ENCODE measurements at regions not wholly inside any gene's neighbourhood (a gene's known extent, or its start where the extent isn't known, plus 50 kb on each side); places are given as distances from the start of the nearest gene placed in this dataset.

DNA sequence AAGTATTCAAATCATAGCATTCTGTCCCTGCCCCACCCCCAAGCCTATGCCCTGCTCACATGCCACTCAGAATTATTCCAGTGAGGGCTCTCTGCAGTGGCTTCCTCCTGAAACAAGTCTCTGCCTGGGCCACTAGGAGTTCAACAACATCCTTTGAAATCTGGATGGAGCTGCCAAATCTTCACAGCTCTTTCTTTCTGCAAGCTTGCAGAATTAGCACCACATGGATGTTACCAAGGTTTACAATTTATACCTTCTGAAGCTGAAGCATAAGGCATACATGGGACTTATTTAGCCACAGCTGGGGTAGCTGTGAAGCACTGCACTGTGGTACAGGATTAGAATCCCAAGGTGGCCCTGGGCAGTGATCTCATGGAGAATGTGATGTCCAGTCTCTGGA is 577.5 kb downstream of the CD109 start:
- H3K9me3 ChIP-seq = no peaks in the 10 kb centered on the region
- no peak for DNase-seq
- H3K27ac ChIP-seq = no peak overlapping the region
- intact Hi-C loops (cut with DNase I; ENCODE audit: low total_unique reads) (no loop called here), in situ Hi-C loops (cut with MboI; ENCODE audit: low pct_ligation_motif_present in 1 of 4, low pct_unique_long_range_greater_than_20kb in 1 of 4, low sequenced_read_pairs in 3 of 4) (no loop called here)
- no peaks in the 10 kb centered on the region for H3K27me3 ChIP-seq
- peaks cover 0 to 6% (median 0%) of the 10 kb centered on the region in 4 donors for H3K4me1 ChIP-seq
- no peak overlapping the region for H3K4me3 ChIP-seq
- H3K36me3 ChIP-seq = no peaks in the 10 kb centered on the region
- TF ChIP-seq POLR2AphosphoS5 (IDR thresholded peaks at IDR 0.05) (no peak), CTCF (IDR thresholded peaks at IDR 0.05) (no peak), EP300 (IDR thresholded peaks at IDR 0.05; ENCODE audit: low read depth) (no peak), POLR2A (IDR thresholded peaks at IDR 0.05) (no peak)

- TF ChIP-seq EP300 (IDR thresholded peaks at IDR 0.05; ENCODE audit: low read depth) = no peak
- no peak for TF ChIP-seq CTCF (IDR thresholded peaks at IDR 0.05)
- TF ChIP-seq POLR2AphosphoS5 (IDR thresholded peaks at IDR 0.05) = no peak
- TF ChIP-seq POLR2A (IDR thresholded peaks at IDR 0.05) = no peak
- H3K4me1 ChIP-seq = no peaks in the 10 kb centered on the region
- no peaks in the 10 kb centered on the region for H3K9me3 ChIP-seq
- in situ Hi-C loops (cut with MboI; ENCODE audit: low pct_ligation_motif_present in 1 of 4, low pct_unique_long_range_greater_than_20kb in 1 of 4, low sequenced_read_pairs in 3 of 4) = no loop called here
- no peak for DNase-seq
- H3K36me3 ChIP-seq = no peaks in the 10 kb centered on the region
- no peak overlapping the region for H3K4me3 ChIP-seq
- WGBS, 2 donors (ENCODE audit: low coverage in 1 of 2) = 40 to 44% methylated on average over 1 to 3 of the region's 3 CpGs
- no peaks in the 10 kb centered on the region for H3K27me3 ChIP-seq
- intact Hi-C loops (cut with DNase I; ENCODE audit: low total_unique reads) = no loop called here
- no peak overlapping the region for H3K27ac ChIP-seq
Observed at GRCh38 chr6:74269600-74269858, 573.5 kb downstream of the CD109 start.

GRCh38 chr6:74268815-74269599 is 573.0 kb downstream of the CD109 start:
- TF ChIP-seq CTCF (IDR thresholded peaks at IDR 0.05) = no peak
- TF ChIP-seq POLR2A (IDR thresholded peaks at IDR 0.05) = no peak
- no peak for TF ChIP-seq POLR2AphosphoS5 (IDR thresholded peaks at IDR 0.05)
- no peak for TF ChIP-seq EP300 (IDR thresholded peaks at IDR 0.05; ENCODE audit: low read depth)
- in situ Hi-C loops (cut with MboI; ENCODE audit: low pct_ligation_motif_present in 1 of 4, low pct_unique_long_range_greater_than_20kb in 1 of 4, low sequenced_read_pairs in 3 of 4) = no loop called here

DNA sequence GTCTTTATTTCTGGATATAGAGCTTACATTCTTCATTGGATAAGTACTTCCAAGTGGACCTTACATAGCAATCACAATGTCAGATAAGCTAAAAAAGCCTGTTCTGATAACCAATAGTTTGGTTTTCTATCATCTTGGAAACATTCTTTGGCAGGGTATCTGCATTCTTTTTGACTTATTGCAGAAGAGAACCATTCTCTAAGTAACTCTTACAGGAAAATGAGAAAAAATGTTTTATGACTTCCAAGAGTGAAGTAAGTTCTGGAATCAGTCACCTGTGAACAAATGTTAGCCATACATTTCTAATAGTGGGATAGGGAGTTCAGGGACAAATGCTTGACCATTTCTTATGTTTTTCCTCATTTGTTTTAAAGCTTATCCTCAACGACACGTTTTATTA is 564.0 kb downstream of the CD109 start:
- 62 to 70% methylated on average over 2 of the region's 2 CpGs for WGBS, 2 donors (ENCODE audit: low coverage in 1 of 2)
- no peaks in the 10 kb centered on the region for H3K27me3 ChIP-seq
- H3K9me3 ChIP-seq = no peaks in the 10 kb centered on the region
- H3K4me3 ChIP-seq = no peak overlapping the region
- DNase-seq = no peak
- H3K36me3 ChIP-seq = no peaks in the 10 kb centered on the region
- no peaks in the 10 kb centered on the region for H3K4me1 ChIP-seq
- intact Hi-C loops (cut with DNase I; ENCODE audit: low total_unique reads) = no loop called here
- no peak overlapping the region for H3K27ac ChIP-seq
- no peak for TF ChIP-seq CTCF (IDR thresholded peaks at IDR 0.05)
- TF ChIP-seq POLR2A (IDR thresholded peaks at IDR 0.05) = no peak
- no peak for TF ChIP-seq EP300 (IDR thresholded peaks at IDR 0.05; ENCODE audit: low read depth)
- no peak for TF ChIP-seq POLR2AphosphoS5 (IDR thresholded peaks at IDR 0.05)
- in situ Hi-C loops (cut with MboI; ENCODE audit: low pct_ligation_motif_present in 1 of 4, low pct_unique_long_range_greater_than_20kb in 1 of 4, low sequenced_read_pairs in 3 of 4) = no loop called here

More at GRCh38 chr6:74268815-74269599, 573.0 kb downstream of the CD109 start:
- no peak overlapping the region for H3K27ac ChIP-seq
- no peaks in the 10 kb centered on the region for H3K4me1 ChIP-seq
- H3K36me3 ChIP-seq = no peaks in the 10 kb centered on the region
- H3K4me3 ChIP-seq = no peak overlapping the region
- H3K9me3 ChIP-seq = no peaks in the 10 kb centered on the region
- no peak for DNase-seq
- no peaks in the 10 kb centered on the region for H3K27me3 ChIP-seq
- intact Hi-C loops (cut with DNase I; ENCODE audit: low total_unique reads) = no loop called here
- 37 to 56% methylated on average over 1 to 2 of the region's 2 CpGs for WGBS, 2 donors (ENCODE audit: low coverage in 1 of 2)

Measured in transverse colon (tissue), 4 donors.